Neural progenitor cell (in vitro differentiated cells): ENCODE measurements at regions not wholly inside any gene's neighbourhood (a gene's known extent, or its start where the extent isn't known, plus 50 kb on each side); places are given as distances from the start of the nearest gene placed in this dataset.

ENCODE experiments used
- CTCF ChIP-seq: fragments of 200-600 bp; sonication (generic); IDR thresholded peaks from 2 replicates; pipeline ENCODE4 v1.5.1; 2017; ENCODE audit warnings: antibody characterized with exemption, mild to moderate bottlenecking
- EZH2 ChIP-seq: fragments of 200-600 bp; sonication (generic); IDR thresholded peaks from 2 replicates; pipeline ENCODE4 v1.6.1; 2017; ENCODE audit warnings: antibody characterized with exemption, mild to moderate bottlenecking, moderate library complexity

GRCh38 chr5:122516432-122516743 lies 204.4 kb downstream of the SNCAIP start:
- TF ChIP-seq CTCF, result no peak
- no peak for TF ChIP-seq EZH2
